ENCODE measurements at regions not wholly inside any gene's neighbourhood (a gene's known extent, or its start where the extent isn't known, plus 50 kb on each side); places are given as distances from the start of the nearest gene placed in this dataset.

- Histone ChIP-seq H3K27ac (peak overlapping the region; percentile 8), H3K36me3 (no peaks in the 10 kb centered on the region), H3K4me3 (peak overlapping the region; percentile 45), H3K4me1 (peaks cover 11% of the 10 kb centered on the region), H3K9me3 (no peaks in the 10 kb centered on the region), H3K27me3 (no peaks in the 10 kb centered on the region)
- DNase-seq (ENCODE audit: low spot score in 2 of 2): no peak
- 8% methylated on average over 13 of the region's 13 CpGs for WGBS
- no peak for TF ChIP-seq CTCF (IDR thresholded peaks at IDR 0.05)
- TF ChIP-seq POLR2AphosphoS5 (IDR thresholded peaks at IDR 0.05): no peak
- no peak for TF ChIP-seq EP300 (IDR thresholded peaks at IDR 0.05)
- TF ChIP-seq POLR2A (IDR thresholded peaks at IDR 0.05): no peak
These were observed 141.6 kb upstream of the RFC3 start for GRCh38 chr13:33676045-33676989.

- no peak overlapping the region for H3K4me3 ChIP-seq
- H3K27me3 ChIP-seq: no peaks in the 10 kb centered on the region
- no peak overlapping the region for H3K27ac ChIP-seq
- H3K4me1 ChIP-seq: peaks cover 11% of the 10 kb centered on the region
- H3K36me3 ChIP-seq: no peaks in the 10 kb centered on the region
- no peaks in the 10 kb centered on the region for H3K9me3 ChIP-seq
- TF ChIP-seq POLR2AphosphoS5 (IDR thresholded peaks at IDR 0.05) (no peak), EP300 (IDR thresholded peaks at IDR 0.05) (no peak), CTCF (IDR thresholded peaks at IDR 0.05) (no peak), POLR2A (IDR thresholded peaks at IDR 0.05) (no peak)
- DNase-seq (ENCODE audit: low spot score in 2 of 2): no peak
- WGBS: 70% methylated on average over 1 of the region's 1 CpG
These were observed 140.7 kb upstream of the RFC3 start for GRCh38 chr13:33677215-33677614.

GRCh38 chr13:33678084-33678483, 139.9 kb upstream of the RFC3 start:
- 95% methylated on average over 9 of the region's 9 CpGs for WGBS
- Histone ChIP-seq H3K27me3 (no peaks in the 10 kb centered on the region), H3K4me1 (peaks cover 11% of the 10 kb centered on the region), H3K27ac (no peak overlapping the region), H3K9me3 (no peaks in the 10 kb centered on the region), H3K36me3 (no peaks in the 10 kb centered on the region), H3K4me3 (no peak overlapping the region)
- DNase-seq (ENCODE audit: low spot score in 2 of 2): no peak
- TF ChIP-seq EP300 (IDR thresholded peaks at IDR 0.05) (no peak), CTCF (IDR thresholded peaks at IDR 0.05) (no peak)

- DNase-seq (ENCODE audit: low spot score in 2 of 2): no peak
- no peak overlapping the region for H3K4me3 ChIP-seq
- 39% methylated on average over 11 of the region's 11 CpGs for WGBS
These were observed 138.9 kb upstream of the RFC3 start for GRCh38 chr13:33678906-33679657.

More at GRCh38 chr13:33678906-33679657, 138.9 kb upstream of the RFC3 start:
- Histone ChIP-seq H3K27ac (peak overlapping the region; percentile 30), H3K27me3 (no peaks in the 10 kb centered on the region), H3K9me3 (no peaks in the 10 kb centered on the region), H3K36me3 (no peaks in the 10 kb centered on the region), H3K4me1 (peaks cover 11% of the 10 kb centered on the region)
- TF ChIP-seq POLR2AphosphoS5 (IDR thresholded peaks at IDR 0.05): no peak
- no peak for TF ChIP-seq CTCF (IDR thresholded peaks at IDR 0.05)
